ENCODE measurements at regions not wholly inside any gene's neighbourhood (a gene's known extent, or its start where the extent isn't known, plus 50 kb on each side); places are given as distances from the start of the nearest gene placed in this dataset.

GRCh38 chr7:157088136-157088535 is 50.6 kb upstream of the UBE3C start:
- ATAC-seq (no peak), DNase-seq (no peak)
- H3K27me3 Mint-ChIP-seq = peaks cover 8 to 40% (median 18%) of the 10 kb centered on the region in 5 donors
- no peak overlapping the region for H3K4me3 Mint-ChIP-seq
- POLR2A ChIA-PET = no interaction called here
- H3K27ac Mint-ChIP-seq = no peak overlapping the region
- H3K9me3 Mint-ChIP-seq = peaks cover 0 to 34% (median 23%) of the 10 kb centered on the region in 9 donors
- peaks cover 4 to 13% (median 8%) of the 10 kb centered on the region in 3 donors for H3K36me3 Mint-ChIP-seq
- no peaks in the 10 kb centered on the region for H3K4me1 Mint-ChIP-seq
